PFSK-1 (cell line): ENCODE measurements at regions not wholly inside any gene's neighbourhood (a gene's known extent, or its start where the extent isn't known, plus 50 kb on each side); places are given as distances from the start of the nearest gene placed in this dataset.

Experiments used
- FOXP2 ChIP-seq: optimal IDR thresholded peaks from 2 replicates; pipeline ENCODE3; 2011; ENCODE audit warnings: borderline replicate concordance, control low read depth, inconsistent platforms; ENCODE audit not compliant: insufficient read depth; ENCODE audit errors: extremely low read length, extremely low read depth
- POLR2AphosphoS5 ChIP-seq: IDR thresholded peaks from 2 replicates; pipeline ENCODE4 v1.6.1; 2012; ENCODE audit warnings: low read depth, mild to moderate bottlenecking, control low read depth, low read length, moderate library complexity
- REST ChIP-seq, 2 experiments: IDR thresholded peaks; 2 replicates each; pipeline versions ENCODE4 v1.6.1 to v1.8.0; 2011 to 2012; ENCODE audit warnings: low read depth in 2 of 2, low read length in 2 of 2, control low read depth in 1 of 2, inconsistent platforms in 1 of 2, mild to moderate bottlenecking in 1 of 2, moderate library complexity in 1 of 2; ENCODE audit not compliant: insufficient read depth in 1 of 2
- SIN3A ChIP-seq: IDR thresholded peaks from 2 replicates; pipeline ENCODE4 v1.6.1; 2012; ENCODE audit warnings: mild to moderate bottlenecking, low read length, moderate library complexity, borderline replicate concordance; ENCODE audit not compliant: insufficient read depth
- TAF1 ChIP-seq: IDR thresholded peaks from 2 replicates; pipeline ENCODE4 v1.6.1; 2012; ENCODE audit warnings: low read length, control low read depth, borderline replicate concordance; ENCODE audit not compliant: insufficient read depth

GRCh38 chr4:114373508-114373907 is 225.1 kb upstream of the UGT8 start:
- TF ChIP-seq REST (IDR thresholded peaks at IDR 0.05; ENCODE audit: insufficient read depth in 1 of 2, low read depth in 2 of 2, low read length in 2 of 2) = peak in 1 of 2 experiments; percentile 42; a peak in 1 of 4 replicates
- TF ChIP-seq FOXP2 = no peak

DNA sequence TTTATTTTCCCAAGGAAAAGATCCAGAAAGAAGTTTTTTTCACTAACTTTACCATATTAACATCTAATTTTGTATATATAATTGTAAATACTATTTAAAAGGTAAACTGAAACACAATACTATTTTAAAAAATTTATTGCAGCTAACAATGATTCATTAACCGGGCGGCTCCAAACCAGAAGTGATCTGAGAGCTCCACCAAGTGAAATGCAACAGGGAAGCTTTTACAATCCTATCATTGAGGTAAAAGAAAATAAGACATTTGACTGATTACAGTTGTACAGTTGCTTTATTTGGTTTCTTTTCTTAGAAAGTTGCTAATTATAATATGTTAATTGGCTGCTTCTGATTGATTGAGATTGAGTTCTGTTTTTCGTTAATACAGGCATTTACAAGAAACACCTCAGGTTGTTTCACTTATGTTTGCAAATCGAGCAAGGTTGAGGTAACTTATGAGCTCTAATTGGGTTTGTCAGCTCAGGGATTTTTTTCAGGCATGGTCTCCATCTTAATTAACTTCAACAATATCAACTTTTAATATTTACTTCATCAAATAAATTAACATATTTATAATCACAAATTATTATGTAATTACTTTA is 220.2 kb upstream of the UGT8 start:
- TF ChIP-seq TAF1 (no peak), SIN3A (no peak), REST (IDR thresholded peaks at IDR 0.05; ENCODE audit: insufficient read depth in 1 of 2, low read depth in 2 of 2, low read length in 2 of 2) (no peak), FOXP2 (no peak), POLR2AphosphoS5 (no peak)

- TF ChIP-seq FOXP2 = no peak
- TF ChIP-seq REST (IDR thresholded peaks at IDR 0.05; ENCODE audit: insufficient read depth in 1 of 2, low read depth in 2 of 2, low read length in 2 of 2) = no peak
- TF ChIP-seq TAF1 = no peak
- no peak for TF ChIP-seq SIN3A
- TF ChIP-seq POLR2AphosphoS5 = no peak
Measured at GRCh38 chr4:114383067-114383466, 215.5 kb upstream of the UGT8 start.

DNA sequence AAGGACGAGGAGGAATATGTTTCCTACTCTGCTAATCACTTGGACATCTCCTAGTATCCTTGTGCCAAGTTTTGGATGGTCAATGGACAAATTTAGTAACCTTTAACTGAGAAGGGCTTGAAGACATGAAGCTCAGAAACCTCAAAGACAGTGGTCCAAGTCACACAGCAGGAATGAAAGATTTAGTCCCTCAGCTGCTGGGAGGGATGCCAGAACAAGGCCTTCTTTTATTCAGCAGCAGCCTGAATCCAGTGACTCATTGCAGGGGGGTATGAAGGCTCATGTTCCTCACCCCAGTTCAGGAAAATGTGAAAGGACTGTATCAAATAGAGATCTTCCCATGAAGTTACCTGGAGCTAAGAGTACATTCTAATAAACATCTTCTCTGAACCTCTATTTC is 214.9 kb upstream of the UGT8 start:
- TF ChIP-seq SIN3A = no peak
- no peak for TF ChIP-seq TAF1
- TF ChIP-seq REST (IDR thresholded peaks at IDR 0.05; ENCODE audit: insufficient read depth in 1 of 2, low read depth in 2 of 2, low read length in 2 of 2) = no peak
- TF ChIP-seq FOXP2 = no peak
- no peak for TF ChIP-seq POLR2AphosphoS5

GRCh38 chr4:114384629-114385028 is 214.0 kb upstream of the UGT8 start:
- TF ChIP-seq TAF1 (no peak), FOXP2 (no peak), SIN3A (no peak), REST (IDR thresholded peaks at IDR 0.05; ENCODE audit: insufficient read depth in 1 of 2, low read depth in 2 of 2, low read length in 2 of 2) (no peak), POLR2AphosphoS5 (no peak)
